Esophagus muscularis mucosa (tissue), 4 donors: ENCODE measurements at regions not wholly inside any gene's neighbourhood (a gene's known extent, or its start where the extent isn't known, plus 50 kb on each side); places are given as distances from the start of the nearest gene placed in this dataset.

Experiments
- CTCF ChIP-seq, 3 experiments: fragments of 200-600 bp in 2 of 3; fragments of 450-650 bp in 1 of 3; sonication (generic) in 2 of 3; IDR thresholded peaks; one replicate each; pipeline ENCODE4 v1.5.1; 2017 to 2019; ENCODE audit warnings: antibody characterized with exemption in 3 of 3, mild to moderate bottlenecking in 2 of 3, moderate library complexity in 1 of 3
- EP300 ChIP-seq: sonication (generic); formaldehyde crosslinking; IDR thresholded peaks from one replicate; pipeline ENCODE4 v1.6.1; 2017; ENCODE audit warnings: antibody characterized with exemption
- POLR2A ChIP-seq: fragments of 450-650 bp; IDR thresholded peaks from one replicate; pipeline ENCODE4 v1.6.1; 2017; ENCODE audit warnings: antibody characterized with exemption, moderate library complexity, mild to moderate bottlenecking, low read depth

GRCh38 chr6:92047152-92047850 is 1372.1 kb downstream of the EPHA7 start:
- TF ChIP-seq CTCF (IDR thresholded peaks at IDR 0.05): no peak
- no peak for TF ChIP-seq POLR2A
- no peak for TF ChIP-seq EP300
